SK-N-SH (cell line): ENCODE measurements at regions not wholly inside any gene's neighbourhood (a gene's known extent, or its start where the extent isn't known, plus 50 kb on each side); places are given as distances from the start of the nearest gene placed in this dataset.

Experiments
- POLR2AphosphoS5 ChIP-seq: IDR thresholded peaks from 2 replicates; pipeline ENCODE4 v1.6.1; 2012; ENCODE audit warnings: low read depth, low read length
- YY1 ChIP-seq: IDR thresholded peaks from 2 replicates; pipeline ENCODE4 v1.4.0; 2012; ENCODE audit warnings: low read depth, mild to moderate bottlenecking

- TF ChIP-seq YY1 (no peak), POLR2AphosphoS5 (no peak)
These were observed 118.0 kb upstream of the ASCC3 start for GRCh38 chr6:100999034-100999597.
